ENCODE measurements at regions not wholly inside any gene's neighbourhood (a gene's known extent, or its start where the extent isn't known, plus 50 kb on each side); places are given as distances from the start of the nearest gene placed in this dataset.

GRCh38 chr12:90455756-90456155 is 499.2 kb downstream of the CCER1 start:
- TF ChIP-seq POLR2AphosphoS5 (IDR thresholded peaks at IDR 0.05), result no peak
- TF ChIP-seq CTCF (IDR thresholded peaks at IDR 0.05), result no peak

All from transverse colon (tissue), 4 donors.